ENCODE measurements at regions not wholly inside any gene's neighbourhood (a gene's known extent, or its start where the extent isn't known, plus 50 kb on each side); places are given as distances from the start of the nearest gene placed in this dataset.
"Not testable (repeated sequence)": the region's sequence is repeated elsewhere in the genome, so short reads cannot be mapped to it uniquely, and the experiment has no call there.

DNA sequence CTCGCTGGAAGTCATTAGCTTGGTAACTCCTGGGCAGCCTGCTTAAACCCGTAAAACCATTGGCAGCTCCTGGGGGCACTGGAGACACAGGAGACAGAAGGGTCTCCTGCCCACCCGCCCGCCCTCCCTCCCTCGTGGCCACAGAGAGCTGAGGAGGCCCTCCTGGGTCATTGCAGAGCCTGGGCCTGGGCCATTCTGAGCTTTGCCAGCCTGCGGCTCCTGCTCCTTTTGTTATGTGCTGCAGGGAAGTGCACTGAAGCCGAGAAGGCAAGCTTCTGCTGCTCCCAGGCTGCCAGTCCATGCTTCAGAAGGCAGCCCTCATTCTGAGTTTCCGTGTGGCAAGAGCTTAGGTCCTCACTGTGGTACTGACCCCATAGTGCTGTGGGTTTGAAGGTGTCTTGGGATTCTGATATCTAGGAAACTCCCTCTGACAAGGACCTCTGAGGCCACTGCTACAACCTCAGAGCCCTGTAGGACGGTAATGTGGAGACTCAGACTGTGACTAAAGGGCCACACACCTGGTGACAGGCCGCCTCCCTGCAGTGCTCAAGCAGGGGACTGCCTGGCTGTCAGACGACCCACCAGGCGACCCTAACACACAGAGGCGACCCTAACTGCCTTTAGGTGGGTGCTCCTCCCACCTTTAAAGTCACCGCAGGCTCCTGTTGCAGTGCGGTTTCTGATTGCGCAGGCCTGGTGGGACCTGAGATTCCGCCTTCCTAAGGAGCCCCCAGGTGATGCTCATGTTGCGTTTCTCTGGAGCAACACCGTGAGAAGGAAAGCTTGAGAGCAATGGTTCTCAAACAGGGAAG, 118.7 kb downstream of the IER5 start:
- H3K27me3 ChIP-seq (replicated peaks; ENCODE audit: control insufficient read depth, insufficient read depth, low read length): peaks cover 48% of the 10 kb centered on the region
- H3K9ac ChIP-seq (ENCODE audit: low read length): no peak overlapping the region
- H3K4me3 ChIP-seq (ENCODE audit: low read length): no peak overlapping the region
- H3K9me3 ChIP-seq (ENCODE audit: control insufficient read depth, low read length): no peaks in the 10 kb centered on the region
- DNase-seq (ENCODE audit: low read depth): no peak
- no peaks in the 10 kb centered on the region for H3K4me1 ChIP-seq (ENCODE audit: control insufficient read depth, insufficient read depth, low read length)
- no peaks in the 10 kb centered on the region for H3K36me3 ChIP-seq (ENCODE audit: control insufficient read depth, insufficient read depth, low read length, severe bottlenecking)

DNA sequence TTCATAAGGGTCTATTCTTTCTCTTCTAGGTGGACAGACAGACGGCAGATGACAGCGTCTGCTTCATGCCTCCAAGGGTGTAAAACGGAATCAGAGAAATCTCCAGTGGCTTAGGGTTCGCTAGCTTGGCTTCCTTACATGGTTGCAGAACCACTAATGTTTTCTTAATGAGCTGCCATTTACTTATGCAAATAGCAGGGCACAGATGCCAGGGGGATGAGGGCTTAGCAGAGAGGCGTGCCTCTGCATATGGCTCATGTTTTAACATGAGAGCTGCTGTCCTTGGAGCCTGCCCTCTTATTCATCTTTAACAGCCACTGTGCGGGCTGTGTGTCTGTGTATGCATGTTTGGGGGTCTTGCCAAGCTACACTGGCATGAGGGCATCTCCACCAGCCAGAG, 119.6 kb downstream of the IER5 start:
- H3K27me3 ChIP-seq (replicated peaks; ENCODE audit: control insufficient read depth, insufficient read depth, low read length): peaks cover 45% of the 10 kb centered on the region
- H3K4me1 ChIP-seq (ENCODE audit: control insufficient read depth, insufficient read depth, low read length): no peaks in the 10 kb centered on the region
- no peaks in the 10 kb centered on the region for H3K36me3 ChIP-seq (ENCODE audit: control insufficient read depth, insufficient read depth, low read length, severe bottlenecking)
- no peaks in the 10 kb centered on the region for H3K9me3 ChIP-seq (ENCODE audit: control insufficient read depth, low read length)
- DNase-seq (ENCODE audit: low read depth): no peak
- H3K9ac ChIP-seq (ENCODE audit: low read length): no peak overlapping the region
- H3K4me3 ChIP-seq (ENCODE audit: low read length): no peak overlapping the region

DNA sequence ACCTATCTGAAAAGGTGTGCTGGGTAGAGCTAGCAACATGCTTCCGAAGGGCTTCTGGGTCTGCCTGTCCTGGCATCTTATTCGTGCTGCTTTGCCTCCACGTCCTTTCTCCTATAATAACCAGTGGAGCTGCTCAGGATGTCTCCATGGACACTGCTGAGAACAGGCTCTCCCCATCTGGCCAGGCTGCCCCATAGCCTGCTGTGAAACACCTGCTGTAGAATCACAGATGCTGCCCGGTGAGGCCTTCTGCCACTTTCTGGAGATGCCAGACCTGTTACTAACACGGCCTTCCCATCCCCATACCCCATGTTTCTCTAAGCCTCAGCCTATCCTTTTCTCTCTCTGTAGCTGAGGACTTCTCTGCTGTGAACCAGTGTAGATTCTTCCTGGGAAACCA, 120.5 kb downstream of the IER5 start:
- Histone ChIP-seq H3K4me1 (ENCODE audit: control insufficient read depth, insufficient read depth, low read length) (no peaks in the 10 kb centered on the region), H3K9me3 (ENCODE audit: control insufficient read depth, low read length) (no peaks in the 10 kb centered on the region), H3K4me3 (ENCODE audit: low read length) (no peak overlapping the region), H3K9ac (ENCODE audit: low read length) (no peak overlapping the region), H3K36me3 (ENCODE audit: control insufficient read depth, insufficient read depth, low read length, severe bottlenecking) (no peaks in the 10 kb centered on the region), H3K27me3 (replicated peaks; ENCODE audit: control insufficient read depth, insufficient read depth, low read length) (peaks cover 41% of the 10 kb centered on the region)
- DNase-seq (ENCODE audit: low read depth): no peak

DNA sequence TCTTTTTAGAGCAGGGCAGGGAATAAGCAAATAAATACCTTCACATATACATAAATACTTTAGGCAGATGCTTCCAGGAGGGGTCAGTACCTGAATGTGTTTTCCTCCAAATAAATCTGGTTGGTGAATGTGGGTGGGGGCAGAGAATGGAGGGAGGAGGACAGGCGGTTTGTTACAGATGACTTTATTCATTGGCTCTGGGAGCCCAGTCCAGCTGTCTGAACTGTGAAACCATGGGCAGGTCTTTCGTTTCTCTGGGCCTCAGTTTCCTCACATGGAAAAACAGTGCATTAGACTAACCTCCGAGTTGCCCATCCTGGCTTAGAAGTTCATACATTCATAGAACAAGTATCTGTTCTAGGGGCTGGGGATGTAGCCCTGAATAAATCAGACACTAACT, 124.6 kb downstream of the IER5 start:
- no peak for DNase-seq (ENCODE audit: low read depth)
- H3K9me3 ChIP-seq (ENCODE audit: control insufficient read depth, low read length): peaks cover 4% of the 10 kb centered on the region
- H3K9ac ChIP-seq (ENCODE audit: low read length): no peak overlapping the region
- H3K36me3 ChIP-seq (ENCODE audit: control insufficient read depth, insufficient read depth, low read length, severe bottlenecking): no peaks in the 10 kb centered on the region
- peaks cover 30% of the 10 kb centered on the region for H3K27me3 ChIP-seq (replicated peaks; ENCODE audit: control insufficient read depth, insufficient read depth, low read length)
- no peaks in the 10 kb centered on the region for H3K4me1 ChIP-seq (ENCODE audit: control insufficient read depth, insufficient read depth, low read length)
- H3K4me3 ChIP-seq (ENCODE audit: low read length): no peak overlapping the region

DNA sequence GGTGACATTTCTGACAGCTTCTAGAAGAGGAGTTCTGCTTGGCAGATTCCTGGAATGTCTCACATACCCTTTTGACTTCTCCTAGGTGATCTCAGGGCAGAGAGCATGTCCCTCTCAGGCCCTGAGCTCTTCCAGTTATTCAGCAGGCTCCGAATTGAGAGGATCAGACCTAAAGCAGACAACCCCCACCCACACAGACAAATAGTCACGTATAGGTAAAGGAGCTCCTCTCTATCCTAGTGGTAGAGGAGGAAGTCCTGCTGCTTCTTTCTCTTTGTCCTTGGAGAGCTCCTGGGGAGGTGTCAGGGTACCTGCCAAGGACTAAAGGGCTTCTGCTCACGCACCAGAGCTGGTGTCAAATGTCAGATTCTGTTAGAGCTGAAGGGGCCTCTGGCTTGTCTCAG, 128.1 kb downstream of the IER5 start:
- Histone ChIP-seq H3K36me3 (ENCODE audit: control insufficient read depth, insufficient read depth, low read length, severe bottlenecking) (no peaks in the 10 kb centered on the region), H3K4me3 (ENCODE audit: low read length) (no peak overlapping the region), H3K4me1 (ENCODE audit: control insufficient read depth, insufficient read depth, low read length) (no peaks in the 10 kb centered on the region), H3K9me3 (ENCODE audit: control insufficient read depth, low read length) (peaks cover 4% of the 10 kb centered on the region), H3K27me3 (replicated peaks; ENCODE audit: control insufficient read depth, insufficient read depth, low read length) (peaks cover 19% of the 10 kb centered on the region), H3K9ac (ENCODE audit: low read length) (no peak overlapping the region)
- DNase-seq (ENCODE audit: low read depth): no peak

DNA sequence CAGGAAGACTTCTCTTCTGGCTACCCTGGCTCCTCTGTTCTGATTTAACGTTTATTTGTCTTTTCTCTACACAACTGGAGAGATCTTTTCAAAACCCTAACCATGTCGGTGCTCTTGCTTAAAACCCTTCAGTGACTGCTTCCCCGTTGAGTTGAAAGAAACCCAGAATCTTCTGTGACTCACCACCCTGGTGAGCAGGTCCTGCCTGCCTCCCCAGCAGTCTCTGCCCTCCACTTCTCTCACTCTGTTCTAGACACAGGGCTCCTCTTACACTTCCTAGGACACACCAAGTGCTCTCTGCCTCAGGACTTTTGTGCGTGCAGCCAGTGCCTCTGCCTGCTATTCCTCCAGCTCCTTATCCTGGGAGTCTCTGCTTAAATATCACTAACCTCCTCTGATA, 131.4 kb downstream of the IER5 start:
- H3K36me3 ChIP-seq (ENCODE audit: control insufficient read depth, insufficient read depth, low read length, severe bottlenecking): no peaks in the 10 kb centered on the region
- no peak for DNase-seq (ENCODE audit: low read depth)
- no peak overlapping the region for H3K4me3 ChIP-seq (ENCODE audit: low read length)

DNA sequence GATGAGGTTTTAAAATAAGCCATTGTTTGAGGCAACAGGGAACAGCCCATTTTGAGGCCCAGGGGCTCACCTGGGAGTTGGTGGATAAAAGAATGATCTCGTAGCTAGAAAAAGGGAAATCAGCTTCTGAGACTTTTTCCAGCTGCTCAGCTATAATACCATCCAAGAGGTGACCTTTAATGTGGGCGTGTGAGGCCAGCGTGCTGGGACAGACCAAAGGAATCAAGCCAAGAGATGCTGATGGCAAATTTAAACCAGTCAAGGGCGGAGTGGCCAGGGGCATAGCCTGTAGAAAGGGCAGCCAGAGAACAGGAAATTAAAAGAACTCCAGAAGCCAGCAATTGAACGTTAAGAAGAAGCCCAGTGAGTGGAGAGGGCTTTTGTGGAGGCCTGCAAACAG, 132.6 kb downstream of the IER5 start:
- Histone ChIP-seq H3K4me3 (ENCODE audit: low read length) (no peak overlapping the region), H3K9ac (ENCODE audit: low read length) (no peak overlapping the region), H3K9me3 (ENCODE audit: control insufficient read depth, low read length) (peaks cover 4% of the 10 kb centered on the region), H3K4me1 (ENCODE audit: control insufficient read depth, insufficient read depth, low read length) (no peaks in the 10 kb centered on the region), H3K36me3 (ENCODE audit: control insufficient read depth, insufficient read depth, low read length, severe bottlenecking) (no peaks in the 10 kb centered on the region), H3K27me3 (replicated peaks; ENCODE audit: control insufficient read depth, insufficient read depth, low read length) (peaks cover 17% of the 10 kb centered on the region)
- DNase-seq (ENCODE audit: low read depth): no peak

More for the DNA sequence above, 131.4 kb downstream of the IER5 start:
- Histone ChIP-seq H3K27me3 (replicated peaks; ENCODE audit: control insufficient read depth, insufficient read depth, low read length) (peaks cover 17% of the 10 kb centered on the region), H3K9me3 (ENCODE audit: control insufficient read depth, low read length) (peaks cover 4% of the 10 kb centered on the region), H3K4me1 (ENCODE audit: control insufficient read depth, insufficient read depth, low read length) (no peaks in the 10 kb centered on the region), H3K9ac (ENCODE audit: low read length) (no peak overlapping the region)

DNA sequence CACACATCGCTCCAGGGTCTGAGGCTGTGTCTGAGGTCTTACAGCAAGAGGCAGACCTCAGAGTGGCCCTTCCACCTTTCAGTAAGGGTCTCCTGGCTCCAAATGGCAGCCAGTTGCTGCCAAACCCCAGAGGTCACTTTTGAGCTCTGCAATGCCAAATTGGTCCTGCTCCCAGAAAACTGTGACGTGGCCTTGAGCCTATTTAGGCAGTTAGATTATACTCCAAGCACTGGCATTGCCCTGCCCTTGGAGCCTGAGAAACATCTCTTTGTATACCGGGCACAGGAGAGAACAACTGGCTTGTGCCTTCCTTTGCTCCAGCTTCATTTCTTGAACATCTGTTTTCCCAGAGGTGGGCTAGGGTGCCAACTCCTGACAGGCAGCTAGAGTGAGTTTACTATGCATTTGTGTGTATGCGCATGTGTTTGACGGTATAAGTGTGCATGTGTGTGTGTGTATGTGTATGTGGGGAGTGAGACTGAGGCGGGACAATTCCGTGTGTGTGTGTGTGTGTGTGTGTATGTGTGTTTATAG, 134.5 kb downstream of the IER5 start:
- no peaks in the 10 kb centered on the region for H3K9me3 ChIP-seq (ENCODE audit: control insufficient read depth, low read length)
- no peak overlapping the region for H3K4me3 ChIP-seq (ENCODE audit: low read length)
- no peaks in the 10 kb centered on the region for H3K36me3 ChIP-seq (ENCODE audit: control insufficient read depth, insufficient read depth, low read length, severe bottlenecking)
- DNase-seq (ENCODE audit: low read depth): no peak
- peaks cover 5% of the 10 kb centered on the region for H3K27me3 ChIP-seq (replicated peaks; ENCODE audit: control insufficient read depth, insufficient read depth, low read length)
- H3K4me1 ChIP-seq (ENCODE audit: control insufficient read depth, insufficient read depth, low read length): no peaks in the 10 kb centered on the region
- no peak overlapping the region for H3K9ac ChIP-seq (ENCODE audit: low read length)

DNA sequence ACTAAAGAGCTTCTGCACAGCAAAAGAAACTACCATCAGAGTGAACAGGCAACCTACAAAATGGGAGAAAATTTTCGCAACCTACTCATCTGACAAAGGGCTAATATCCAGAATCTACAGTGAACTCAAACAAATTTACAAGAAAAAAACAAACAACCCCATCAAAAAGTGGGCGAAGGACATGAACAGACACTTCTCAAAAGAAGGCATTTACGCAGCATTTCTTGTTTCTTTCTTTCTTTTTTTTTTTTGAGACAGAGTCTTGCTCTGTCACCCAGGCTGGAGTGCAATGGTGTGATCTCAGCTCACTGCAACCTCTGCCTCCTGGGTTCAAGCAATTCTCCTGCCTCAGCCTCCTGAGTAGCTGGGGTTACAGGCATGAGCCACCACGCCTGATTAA, 138.2 kb downstream of the IER5 start:
- not testable (repeated sequence) for H3K36me3 ChIP-seq (ENCODE audit: control insufficient read depth, insufficient read depth, low read length, severe bottlenecking); H3K4me1 ChIP-seq (ENCODE audit: control insufficient read depth, insufficient read depth, low read length); H3K27me3 ChIP-seq (replicated peaks; ENCODE audit: control insufficient read depth, insufficient read depth, low read length); H3K4me3 ChIP-seq (ENCODE audit: low read length); H3K9ac ChIP-seq (ENCODE audit: low read length); DNase-seq (ENCODE audit: low read depth); H3K9me3 ChIP-seq (ENCODE audit: control insufficient read depth, low read length)

DNA sequence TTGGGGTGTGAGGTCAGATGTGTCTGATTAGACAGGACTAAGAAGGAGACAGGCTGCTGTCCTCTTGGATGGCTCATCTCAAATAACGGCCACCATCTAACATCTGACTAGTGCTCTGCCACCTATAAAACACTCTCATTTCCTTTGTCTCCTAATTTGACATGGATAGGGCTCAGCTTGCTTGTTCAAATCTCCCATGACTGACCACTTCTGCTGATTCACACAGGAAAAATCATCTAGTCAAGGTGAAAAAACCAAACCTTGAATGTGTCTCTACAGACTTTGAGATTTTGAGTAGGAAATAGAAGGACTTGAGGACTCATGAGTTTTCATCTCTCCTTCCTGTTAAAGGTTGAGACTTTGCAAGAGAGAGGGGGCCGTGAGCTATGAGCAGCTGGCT, 150.6 kb downstream of the IER5 start:
- Histone ChIP-seq H3K27me3 (replicated peaks; ENCODE audit: control insufficient read depth, insufficient read depth, low read length) (peaks cover 15% of the 10 kb centered on the region), H3K9ac (ENCODE audit: low read length) (no peak overlapping the region), H3K9me3 (ENCODE audit: control insufficient read depth, low read length) (no peaks in the 10 kb centered on the region), H3K36me3 (ENCODE audit: control insufficient read depth, insufficient read depth, low read length, severe bottlenecking) (no peaks in the 10 kb centered on the region), H3K4me1 (ENCODE audit: control insufficient read depth, insufficient read depth, low read length) (no peaks in the 10 kb centered on the region), H3K4me3 (ENCODE audit: low read length) (no peak overlapping the region)
- DNase-seq (ENCODE audit: low read depth): no peak

DNA sequence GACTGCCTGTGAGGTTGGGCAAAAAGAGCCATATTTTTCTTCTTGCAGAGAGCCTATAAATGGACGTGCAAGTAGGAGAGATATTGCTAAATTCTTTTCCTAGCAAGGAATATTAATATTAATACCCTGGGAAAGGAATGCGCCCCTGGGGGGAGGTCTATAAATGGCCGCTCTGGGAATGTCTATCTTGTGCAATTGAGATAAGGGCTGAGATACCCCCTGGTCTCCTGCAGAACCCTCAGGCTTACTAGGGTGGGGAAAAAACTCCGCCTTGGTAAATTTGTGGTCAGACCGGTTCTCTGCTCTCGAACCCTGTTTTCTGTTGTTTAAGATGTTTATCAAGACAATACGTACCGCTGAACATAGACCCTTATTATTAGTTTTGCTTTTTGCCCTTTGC, 157.8 kb downstream of the IER5 start:
- H3K27me3 ChIP-seq (replicated peaks; ENCODE audit: control insufficient read depth, insufficient read depth, low read length); H3K9me3 ChIP-seq (ENCODE audit: control insufficient read depth, low read length); H3K36me3 ChIP-seq (ENCODE audit: control insufficient read depth, insufficient read depth, low read length, severe bottlenecking); H3K4me3 ChIP-seq (ENCODE audit: low read length); H3K4me1 ChIP-seq (ENCODE audit: control insufficient read depth, insufficient read depth, low read length); H3K9ac ChIP-seq (ENCODE audit: low read length); DNase-seq (ENCODE audit: low read depth): not testable (repeated sequence)

DNA sequence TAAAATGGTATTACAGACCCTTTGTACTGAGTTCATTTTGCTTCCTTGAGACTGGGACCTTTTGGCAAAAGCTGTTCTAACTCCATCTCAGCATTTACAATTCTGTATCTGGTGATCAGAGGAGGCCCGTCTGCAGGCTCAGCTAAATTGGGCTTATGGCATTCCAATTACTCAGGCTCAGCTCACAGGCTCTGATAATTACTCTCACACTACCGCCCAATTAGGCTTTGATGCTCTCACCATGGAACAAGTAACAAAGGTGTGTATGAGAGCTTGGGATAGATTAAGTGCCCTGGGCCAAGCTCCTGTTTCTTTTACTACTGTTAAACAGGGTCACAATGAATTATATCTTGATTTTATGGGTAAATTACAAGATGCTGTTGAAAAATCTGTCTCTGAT, 159.9 kb downstream of the IER5 start:
- not testable (repeated sequence) for DNase-seq (ENCODE audit: low read depth); H3K36me3 ChIP-seq (ENCODE audit: control insufficient read depth, insufficient read depth, low read length, severe bottlenecking); H3K4me3 ChIP-seq (ENCODE audit: low read length)

More for the DNA sequence above, 159.9 kb downstream of the IER5 start:
- H3K4me1 ChIP-seq (ENCODE audit: control insufficient read depth, insufficient read depth, low read length): peaks cover 21% of the 10 kb centered on the region
- H3K9me3 ChIP-seq (ENCODE audit: control insufficient read depth, low read length); H3K27me3 ChIP-seq (replicated peaks; ENCODE audit: control insufficient read depth, insufficient read depth, low read length); H3K9ac ChIP-seq (ENCODE audit: low read length): not testable (repeated sequence)
